Thymus (tissue), 11 donors: ENCODE measurements at regions not wholly inside any gene's neighbourhood (a gene's known extent, or its start where the extent isn't known, plus 50 kb on each side); places are given as distances from the start of the nearest gene placed in this dataset.
"Not testable (repeated sequence)": the region's sequence is repeated elsewhere in the genome, so short reads cannot be mapped to it uniquely, and the experiment has no call there.

Source experiments
- DNase-seq, 9 donors: peaks; one replicate each; pipeline ENCODE4 v3.0.0-alpha.2; 2013; ENCODE audit warnings: low spot score in 9 of 9, low read depth in 6 of 9, missing footprints in 1 of 9
- H3K27ac ChIP-seq, 2 donors: one replicate each; pipeline ENCODE4 v1.5.1; 2013; ENCODE audit warnings: control low read depth in 1 of 2, low read depth in 1 of 2, low read length in 1 of 2, mild to moderate bottlenecking in 1 of 2, moderate library complexity in 1 of 2
- H3K27me3 ChIP-seq, 2 donors: one replicate each; pipeline ENCODE4 v1.5.1; 2013; ENCODE audit warnings: low read length in 1 of 2; ENCODE audit not compliant: control insufficient read depth in 2 of 2, insufficient read depth in 1 of 2
- H3K36me3 ChIP-seq, 2 donors: one replicate each; pipeline ENCODE4 v1.5.1; 2013; ENCODE audit warnings: low read length in 1 of 2, mild to moderate bottlenecking in 1 of 2, moderate library complexity in 1 of 2; ENCODE audit not compliant: control insufficient read depth in 2 of 2, insufficient read depth in 2 of 2
- H3K4me1 ChIP-seq, 2 donors: one replicate each; pipeline ENCODE4 v1.5.1; 2013; ENCODE audit warnings: low read length in 2 of 2; ENCODE audit not compliant: control insufficient read depth in 2 of 2, insufficient read depth in 2 of 2
- H3K4me3 ChIP-seq, 2 donors: one replicate each; pipeline ENCODE4 v1.5.1; 2013; ENCODE audit warnings: low read length in 2 of 2, control low read depth in 1 of 2, mild to moderate bottlenecking in 1 of 2
- H3K9me3 ChIP-seq, 2 donors: one replicate each; pipeline ENCODE4 v1.5.1; 2013; ENCODE audit warnings: low read length in 1 of 2, mild to moderate bottlenecking in 1 of 2; ENCODE audit not compliant: control insufficient read depth in 2 of 2, insufficient read depth in 1 of 2
- WGBS: extraction: QIAGEN DNeasy Blood & Tissue Kit; methylation state at CpG from one replicate; pipeline ENCODE4 v1.1.7; 2013; 5-methylcytosine and 5-hydroxymethylcytosine counted together
- donor health status: healthy.

- not testable (repeated sequence) for H3K27ac ChIP-seq, H3K9me3 ChIP-seq, H3K4me1 ChIP-seq, H3K27me3 ChIP-seq, H3K4me3 ChIP-seq, H3K36me3 ChIP-seq, DNase-seq
- WGBS, result 87% methylated on average over 9 of the region's 9 CpGs
These were observed 670.0 kb downstream of the SUCLG1 start for GRCh38 chr2:83788938-83789566.

DNA sequence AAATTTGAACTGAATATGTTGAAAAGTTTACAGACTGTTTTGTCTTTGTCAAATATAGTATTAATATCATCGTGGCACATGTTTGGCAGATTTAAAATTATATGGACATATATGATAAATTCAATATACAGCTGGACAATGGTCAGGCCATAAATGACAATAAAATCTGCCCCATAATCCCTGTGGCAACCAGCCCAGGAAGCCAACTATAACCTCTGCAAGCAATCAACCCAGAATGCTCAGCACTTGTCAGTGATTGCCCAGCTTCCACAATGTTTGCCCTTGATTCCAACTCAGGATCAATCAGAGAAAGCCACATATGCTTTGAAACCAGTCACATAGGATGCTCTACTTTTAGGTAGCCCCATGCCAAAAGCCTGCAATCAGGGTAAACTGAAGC lies 671.9 kb downstream of the SUCLG1 start:
- no peaks in the 10 kb centered on the region for H3K4me1 ChIP-seq
- WGBS, result 94% methylated on average over 1 of the region's 1 CpG
- no peak for DNase-seq

DNA sequence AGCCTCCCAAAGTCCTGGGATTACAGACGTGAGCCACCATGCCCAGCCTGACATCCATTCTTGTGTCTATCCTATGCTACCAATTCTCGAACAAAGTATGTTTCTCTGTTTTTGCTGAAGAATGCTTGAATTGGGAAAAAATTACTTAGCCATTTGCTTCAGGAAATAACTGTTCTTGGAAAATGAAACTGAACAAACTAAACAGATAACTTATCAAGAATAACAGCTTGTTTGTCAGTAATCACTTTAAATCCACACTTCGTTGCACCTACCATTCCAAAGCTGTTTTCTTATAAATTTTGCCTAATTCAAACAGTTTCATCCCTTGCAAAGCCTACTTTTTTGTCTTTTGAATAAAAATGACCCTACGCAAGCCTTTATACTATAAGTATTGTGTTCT lies 672.9 kb downstream of the SUCLG1 start:
- Histone ChIP-seq H3K4me1 (no peaks in the 10 kb centered on the region), H3K27ac (no peak overlapping the region), H3K4me3 (no peak overlapping the region), H3K27me3 (no peaks in the 10 kb centered on the region), H3K9me3 (no peaks in the 10 kb centered on the region), H3K36me3 (no peaks in the 10 kb centered on the region)
- DNase-seq, result no peak
- WGBS, result 83% methylated on average over 4 of the region's 4 CpGs

More for the DNA sequence above, 671.9 kb downstream of the SUCLG1 start:
- Histone ChIP-seq H3K9me3 (no peaks in the 10 kb centered on the region), H3K36me3 (no peaks in the 10 kb centered on the region), H3K4me3 (no peak overlapping the region), H3K27ac (no peak overlapping the region), H3K27me3 (no peaks in the 10 kb centered on the region)

DNA sequence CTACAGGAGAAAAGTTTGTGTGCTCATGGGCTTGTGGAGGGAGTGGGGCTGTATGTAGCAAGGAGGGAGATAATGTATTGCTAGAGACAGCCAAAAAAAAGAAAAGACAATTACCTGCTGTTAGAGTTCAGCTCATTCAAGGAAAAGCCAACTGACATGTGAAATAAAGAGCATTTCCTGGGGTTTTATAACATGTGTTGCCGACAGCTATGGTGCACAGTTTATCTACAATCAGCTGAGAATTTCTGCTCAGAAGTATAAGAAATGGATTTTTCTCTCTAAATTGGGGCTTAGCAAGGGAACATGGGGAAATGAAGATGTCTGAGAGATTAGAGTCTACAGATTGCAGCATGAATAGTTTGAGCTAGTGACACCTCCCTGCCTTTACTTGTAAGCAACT lies 674.1 kb downstream of the SUCLG1 start:
- no peak overlapping the region for H3K27ac ChIP-seq
- H3K4me1 ChIP-seq, result no peaks in the 10 kb centered on the region
- 33% methylated on average over 1 of the region's 1 CpG for WGBS
- H3K9me3 ChIP-seq, result no peaks in the 10 kb centered on the region
- no peak overlapping the region for H3K4me3 ChIP-seq
- no peaks in the 10 kb centered on the region for H3K36me3 ChIP-seq
- no peaks in the 10 kb centered on the region for H3K27me3 ChIP-seq
- no peak for DNase-seq

GRCh38 chr2:83784315-83784714 lies 674.8 kb downstream of the SUCLG1 start:
- no peaks in the 10 kb centered on the region for H3K9me3 ChIP-seq
- no peak overlapping the region for H3K27ac ChIP-seq

DNA sequence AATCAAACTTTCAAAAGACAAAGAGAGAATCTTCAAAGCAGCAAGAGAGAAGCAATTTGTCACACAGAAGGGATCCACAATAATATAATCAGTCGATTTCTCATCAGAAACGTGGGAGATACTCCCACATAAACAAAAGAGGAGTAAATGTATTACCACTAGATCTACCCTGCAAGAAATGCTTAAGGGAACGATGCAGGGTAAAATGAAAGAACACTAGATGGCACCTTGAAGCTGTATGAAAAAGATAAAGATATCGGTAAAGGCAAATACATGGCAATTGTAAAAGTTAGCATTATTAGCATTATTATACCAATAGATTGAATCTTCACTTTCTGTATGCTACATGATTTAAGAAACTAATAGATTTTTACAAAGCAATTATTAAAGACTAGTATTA lies 677.0 kb downstream of the SUCLG1 start:
- no peak for DNase-seq
- H3K27me3 ChIP-seq, result no peaks in the 10 kb centered on the region
- H3K4me1 ChIP-seq, result no peaks in the 10 kb centered on the region
- no peaks in the 10 kb centered on the region for H3K9me3 ChIP-seq
- H3K27ac ChIP-seq, result no peak overlapping the region
- H3K4me3 ChIP-seq, result no peak overlapping the region
- no peaks in the 10 kb centered on the region for H3K36me3 ChIP-seq
- WGBS, result 75% methylated on average over 4 of the region's 4 CpGs

More at GRCh38 chr2:83784315-83784714, 674.8 kb downstream of the SUCLG1 start:
- 92% methylated on average over 2 of the region's 2 CpGs for WGBS
- H3K4me1 ChIP-seq, result no peaks in the 10 kb centered on the region
- no peak overlapping the region for H3K4me3 ChIP-seq
- no peak for DNase-seq
- H3K27me3 ChIP-seq, result no peaks in the 10 kb centered on the region
- H3K36me3 ChIP-seq, result no peaks in the 10 kb centered on the region

GRCh38 chr2:83764447-83765005 lies 694.6 kb downstream of the SUCLG1 start:
- no peaks in the 10 kb centered on the region for H3K4me1 ChIP-seq
- H3K9me3 ChIP-seq, result peaks cover 0 to 7% of the 10 kb centered on the region in 2 donors
- no peaks in the 10 kb centered on the region for H3K27me3 ChIP-seq
- H3K4me3 ChIP-seq, result no peak overlapping the region
- 92% methylated on average over 5 of the region's 5 CpGs for WGBS
- no peak for DNase-seq
- no peak overlapping the region for H3K27ac ChIP-seq
- H3K36me3 ChIP-seq, result no peaks in the 10 kb centered on the region

- Histone ChIP-seq H3K27me3 (no peaks in the 10 kb centered on the region), H3K9me3 (peaks cover 0 to 9% of the 10 kb centered on the region in 2 donors), H3K4me3 (no peak overlapping the region), H3K27ac (no peak overlapping the region), H3K4me1 (no peaks in the 10 kb centered on the region), H3K36me3 (no peaks in the 10 kb centered on the region)
- DNase-seq, result no peak
- WGBS, result 96% methylated on average over 2 of the region's 2 CpGs
These were observed 701.8 kb downstream of the SUCLG1 start for GRCh38 chr2:83757329-83757728.

- DNase-seq, result no peak
- H3K4me1 ChIP-seq, result no peaks in the 10 kb centered on the region
- 93% methylated on average over 1 of the region's 1 CpG for WGBS
- H3K27ac ChIP-seq, result no peak overlapping the region
- no peaks in the 10 kb centered on the region for H3K36me3 ChIP-seq
- no peak overlapping the region for H3K4me3 ChIP-seq
- peaks cover 0 to 4% of the 10 kb centered on the region in 2 donors for H3K9me3 ChIP-seq
- no peaks in the 10 kb centered on the region for H3K27me3 ChIP-seq
These were observed 702.9 kb downstream of the SUCLG1 start for GRCh38 chr2:83756219-83756618.
